Body of pancreas (tissue), 4 donors: ENCODE measurements at regions not wholly inside any gene's neighbourhood (a gene's known extent, or its start where the extent isn't known, plus 50 kb on each side); places are given as distances from the start of the nearest gene placed in this dataset.
"Not testable (repeated sequence)": the region's sequence is repeated elsewhere in the genome, so short reads cannot be mapped to it uniquely, and the experiment has no call there.

Experiments
- ATAC-seq: fragments of 150-250 bp; one replicate; pipeline ENCODE4 v1.9.1; 2016
- DNase-seq, 4 donors: peaks; one replicate each; pipeline ENCODE4 v3.0.0-alpha.2; 2019
- H3K27ac ChIP-seq, 4 donors: fragments of 200-600 bp; sonication (generic); 1 replicate in 3 of 4; 2 replicates in 1 of 4; pipeline versions ENCODE4 v1.5.1 to v1.6.1; 2016 to 2019; ENCODE audit warnings: mild to moderate bottlenecking in 1 of 4, mixed read lengths in 1 of 4, moderate library complexity in 1 of 4
- H3K27me3 ChIP-seq, 2 donors: fragments of 200-600 bp; sonication (generic); one replicate each; pipeline ENCODE4 v1.6.0; 2016; ENCODE audit warnings: mild to moderate bottlenecking in 1 of 2
- H3K36me3 ChIP-seq, 2 donors: fragments of 200-600 bp; sonication (generic); replicated peaks in 1 of 2; 2 replicates each; pipeline ENCODE4 v1.5.1; 2016; ENCODE audit warnings: low read depth in 2 of 2; ENCODE audit not compliant: insufficient read depth in 1 of 2
- H3K4me1 ChIP-seq: fragments of 200-600 bp; sonication (generic); one replicate; pipeline ENCODE4 v1.6.0; 2016
- H3K4me3 ChIP-seq, 2 donors: fragments of 200-600 bp; sonication (generic); 1 replicate in 1 of 2; 2 replicates in 1 of 2; pipeline ENCODE4 v1.5.1; 2016 to 2019
- H3K9me3 ChIP-seq, 3 donors: fragments of 200-600 bp; sonication (generic); 1 replicate in 2 of 3; 2 replicates in 1 of 3; pipeline ENCODE4 v1.5.1; 2016
- POLR2A ChIP-seq, 3 donors: fragments of 450-650 bp; IDR thresholded peaks; one replicate each; pipeline ENCODE4 v1.6.1; 2016; ENCODE audit warnings: antibody characterized with exemption in 3 of 3, mild to moderate bottlenecking in 2 of 3
- WGBS, 2 donors: methylation state at CpG; one replicate each; pipeline ENCODE4 v1.1.5; 2017; 5-methylcytosine and 5-hydroxymethylcytosine counted together
- intact Hi-C: fragments of 100-400 bp; cut with DNase I; formaldehyde crosslinking; loops from one replicate; pipeline ENCODE4 v1.15.1; 2023
- TF ChIP-seq, protein P1 (sequence below), 7 experiments: fragments of 450-650 bp in 4 of 7; fragments of 200-600 bp in 3 of 7; sonication (generic) in 3 of 7; IDR thresholded peaks; one replicate each; pipeline ENCODE4 v1.5.1; 2016 to 2019; ENCODE audit warnings: antibody characterized with exemption in 7 of 7

DNA sequence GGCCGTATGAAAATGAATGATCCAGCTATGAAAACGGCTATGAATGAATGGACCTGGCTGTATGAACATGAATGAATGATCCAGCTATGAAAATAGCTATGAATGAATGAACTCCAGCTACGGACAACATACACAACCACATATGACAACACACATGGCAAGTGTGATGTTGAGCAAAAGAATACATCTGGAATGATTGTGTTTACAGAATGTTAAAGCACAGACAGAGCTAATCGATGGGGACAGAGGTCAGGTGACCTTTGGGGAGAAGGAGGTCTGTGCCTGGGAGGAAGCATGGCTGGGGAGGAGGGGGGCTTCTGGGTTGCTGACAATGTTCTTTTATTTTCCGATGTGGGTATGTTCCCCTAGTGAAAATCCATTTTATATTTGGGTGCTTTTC lies 174.0 kb upstream of the WSCD1 start:
- ATAC-seq: no peak
- H3K27me3 ChIP-seq: no peaks in the 10 kb centered on the region
- no peaks in the 10 kb centered on the region for H3K36me3 ChIP-seq
- no peak overlapping the region for H3K27ac ChIP-seq
- 35 to 43% methylated on average over 5 of the region's 5 CpGs for WGBS, 2 donors
- DNase-seq: no peak
- no peaks in the 10 kb centered on the region for H3K9me3 ChIP-seq
- no peaks in the 10 kb centered on the region for H3K4me1 ChIP-seq
- intact Hi-C loops: no loop called here
- TF ChIP-seq, protein P1, sequence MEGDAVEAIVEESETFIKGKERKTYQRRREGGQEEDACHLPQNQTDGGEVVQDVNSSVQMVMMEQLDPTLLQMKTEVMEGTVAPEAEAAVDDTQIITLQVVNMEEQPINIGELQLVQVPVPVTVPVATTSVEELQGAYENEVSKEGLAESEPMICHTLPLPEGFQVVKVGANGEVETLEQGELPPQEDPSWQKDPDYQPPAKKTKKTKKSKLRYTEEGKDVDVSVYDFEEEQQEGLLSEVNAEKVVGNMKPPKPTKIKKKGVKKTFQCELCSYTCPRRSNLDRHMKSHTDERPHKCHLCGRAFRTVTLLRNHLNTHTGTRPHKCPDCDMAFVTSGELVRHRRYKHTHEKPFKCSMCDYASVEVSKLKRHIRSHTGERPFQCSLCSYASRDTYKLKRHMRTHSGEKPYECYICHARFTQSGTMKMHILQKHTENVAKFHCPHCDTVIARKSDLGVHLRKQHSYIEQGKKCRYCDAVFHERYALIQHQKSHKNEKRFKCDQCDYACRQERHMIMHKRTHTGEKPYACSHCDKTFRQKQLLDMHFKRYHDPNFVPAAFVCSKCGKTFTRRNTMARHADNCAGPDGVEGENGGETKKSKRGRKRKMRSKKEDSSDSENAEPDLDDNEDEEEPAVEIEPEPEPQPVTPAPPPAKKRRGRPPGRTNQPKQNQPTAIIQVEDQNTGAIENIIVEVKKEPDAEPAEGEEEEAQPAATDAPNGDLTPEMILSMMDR (IDR thresholded peaks at IDR 0.05): no peak
- no peak for TF ChIP-seq POLR2A (IDR thresholded peaks at IDR 0.05)
- no peak overlapping the region for H3K4me3 ChIP-seq

GRCh38 chr17:5897275-5897911 lies 172.8 kb upstream of the WSCD1 start:
- H3K9me3 ChIP-seq: no peaks in the 10 kb centered on the region
- H3K4me3 ChIP-seq: no peak overlapping the region
- WGBS, 2 donors: 0 to 9% methylated on average over 1 to 14 of the region's 14 CpGs
- DNase-seq (no peak), ATAC-seq (no peak)
- no peak overlapping the region for H3K27ac ChIP-seq
- H3K27me3 ChIP-seq: no peaks in the 10 kb centered on the region
- H3K36me3 ChIP-seq: no peaks in the 10 kb centered on the region
- TF ChIP-seq POLR2A (IDR thresholded peaks at IDR 0.05): no peak
- intact Hi-C loops: no loop called here
- no peaks in the 10 kb centered on the region for H3K4me1 ChIP-seq

GRCh38 chr17:5897981-5898380 lies 172.2 kb upstream of the WSCD1 start:
- H3K27ac ChIP-seq, intact Hi-C loops, H3K36me3 ChIP-seq, H3K27me3 ChIP-seq, H3K4me1 ChIP-seq, ATAC-seq, H3K4me3 ChIP-seq, DNase-seq, H3K9me3 ChIP-seq: not testable (repeated sequence)
- 59 to 67% methylated on average over 8 of the region's 8 CpGs for WGBS, 2 donors

DNA sequence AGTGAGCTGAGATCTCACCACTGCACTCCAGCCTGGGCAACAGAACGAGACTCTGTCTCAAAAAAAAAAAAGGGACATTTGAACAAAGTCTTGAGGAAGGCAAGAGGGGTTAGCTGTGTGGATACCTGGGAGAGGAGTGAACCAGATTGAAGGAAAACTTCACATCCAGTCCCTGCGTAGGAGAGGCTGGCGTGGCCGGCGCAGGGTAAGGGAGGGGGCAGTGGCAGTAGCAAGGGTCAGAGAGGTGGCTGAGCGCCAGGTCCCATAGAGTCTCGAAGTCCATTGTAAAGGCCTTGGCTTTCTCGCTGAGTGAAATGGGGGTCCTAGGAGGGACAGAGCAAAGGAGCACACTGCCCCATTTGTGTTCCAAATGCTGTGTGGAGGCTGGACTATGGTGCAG lies 171.8 kb upstream of the WSCD1 start:
- intact Hi-C loops: no loop called here
- no peak for DNase-seq
- 82 to 83% methylated on average over 8 of the region's 8 CpGs for WGBS, 2 donors
- H3K4me3 ChIP-seq: no peak overlapping the region
- H3K36me3 ChIP-seq: no peaks in the 10 kb centered on the region
- H3K27ac ChIP-seq: no peak overlapping the region
- no peak for ATAC-seq
- TF ChIP-seq POLR2A (IDR thresholded peaks at IDR 0.05): no peak
- TF ChIP-seq, protein P1 (IDR thresholded peaks at IDR 0.05): no peak
- H3K27me3 ChIP-seq: no peaks in the 10 kb centered on the region
- no peaks in the 10 kb centered on the region for H3K4me1 ChIP-seq
- no peaks in the 10 kb centered on the region for H3K9me3 ChIP-seq

- Histone ChIP-seq H3K27me3 (no peaks in the 10 kb centered on the region), H3K4me1 (no peaks in the 10 kb centered on the region), H3K36me3 (no peaks in the 10 kb centered on the region), H3K4me3 (no peak overlapping the region), H3K27ac (no peak overlapping the region), H3K9me3 (no peaks in the 10 kb centered on the region)
- intact Hi-C loops: no loop called here
- no peak for TF ChIP-seq POLR2A (IDR thresholded peaks at IDR 0.05)
- TF ChIP-seq, protein P1 (IDR thresholded peaks at IDR 0.05): no peak
- ATAC-seq (no peak), DNase-seq (no peak)
- WGBS, 2 donors: 69 to 81% methylated on average over 12 of the region's 12 CpGs
These were observed 170.5 kb upstream of the WSCD1 start for GRCh38 chr17:5899496-5900195.

DNA sequence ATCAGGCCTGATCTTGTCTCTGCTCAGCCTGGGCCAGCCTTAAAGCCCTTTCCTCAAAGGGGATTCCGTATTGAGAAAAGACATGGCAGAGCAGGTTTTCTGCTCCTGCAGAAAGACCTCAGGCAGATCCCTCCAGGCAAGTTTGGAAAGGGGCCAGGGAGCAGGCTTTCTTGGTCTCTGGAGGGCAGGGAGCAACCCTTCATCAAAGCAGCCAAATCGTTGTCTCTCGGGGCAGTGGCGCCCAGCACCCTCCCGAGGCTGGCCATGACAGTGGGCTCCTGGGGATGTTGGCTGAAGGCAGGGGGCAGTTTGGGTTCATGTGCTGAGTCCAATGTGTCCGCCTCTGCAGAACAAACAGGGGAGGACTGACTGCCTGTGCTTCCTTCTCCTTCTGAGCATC lies 168.4 kb upstream of the WSCD1 start:
- H3K27ac ChIP-seq: no peak overlapping the region
- H3K4me3 ChIP-seq: no peak overlapping the region
- H3K36me3 ChIP-seq: no peaks in the 10 kb centered on the region
- H3K4me1 ChIP-seq: no peaks in the 10 kb centered on the region
- WGBS, 2 donors: 49 to 67% methylated on average over 5 to 6 of the region's 6 CpGs
- H3K27me3 ChIP-seq: no peaks in the 10 kb centered on the region
- intact Hi-C loops: no loop called here
- no peaks in the 10 kb centered on the region for H3K9me3 ChIP-seq
- ATAC-seq: no peak
- DNase-seq: no peak
- TF ChIP-seq POLR2A (IDR thresholded peaks at IDR 0.05): no peak
- TF ChIP-seq, protein P1 (IDR thresholded peaks at IDR 0.05): no peak
